ENCODE measurements at regions not wholly inside any gene's neighbourhood (a gene's known extent, or its start where the extent isn't known, plus 50 kb on each side); places are given as distances from the start of the nearest gene placed in this dataset.

DNA sequence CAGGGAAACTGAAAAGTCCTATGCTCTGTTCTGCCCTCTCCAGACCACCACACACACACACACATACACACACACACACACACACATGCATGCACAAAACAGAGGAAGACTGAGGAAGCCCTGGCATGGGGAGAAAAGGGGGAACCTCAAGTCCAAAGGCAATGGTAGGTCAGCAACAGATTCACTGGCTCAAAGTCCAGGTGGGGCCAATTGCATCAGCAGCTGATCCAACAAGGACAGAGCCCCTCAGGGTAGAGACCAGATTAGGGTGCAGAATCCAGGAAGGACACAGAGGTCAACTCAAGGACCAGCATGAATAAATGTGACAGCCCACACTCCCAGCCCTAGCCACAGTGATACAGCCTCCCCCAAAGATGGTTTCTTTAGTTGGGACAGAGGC lies 425.0 kb upstream of the SOX5 start:
- TF ChIP-seq, protein P1, sequence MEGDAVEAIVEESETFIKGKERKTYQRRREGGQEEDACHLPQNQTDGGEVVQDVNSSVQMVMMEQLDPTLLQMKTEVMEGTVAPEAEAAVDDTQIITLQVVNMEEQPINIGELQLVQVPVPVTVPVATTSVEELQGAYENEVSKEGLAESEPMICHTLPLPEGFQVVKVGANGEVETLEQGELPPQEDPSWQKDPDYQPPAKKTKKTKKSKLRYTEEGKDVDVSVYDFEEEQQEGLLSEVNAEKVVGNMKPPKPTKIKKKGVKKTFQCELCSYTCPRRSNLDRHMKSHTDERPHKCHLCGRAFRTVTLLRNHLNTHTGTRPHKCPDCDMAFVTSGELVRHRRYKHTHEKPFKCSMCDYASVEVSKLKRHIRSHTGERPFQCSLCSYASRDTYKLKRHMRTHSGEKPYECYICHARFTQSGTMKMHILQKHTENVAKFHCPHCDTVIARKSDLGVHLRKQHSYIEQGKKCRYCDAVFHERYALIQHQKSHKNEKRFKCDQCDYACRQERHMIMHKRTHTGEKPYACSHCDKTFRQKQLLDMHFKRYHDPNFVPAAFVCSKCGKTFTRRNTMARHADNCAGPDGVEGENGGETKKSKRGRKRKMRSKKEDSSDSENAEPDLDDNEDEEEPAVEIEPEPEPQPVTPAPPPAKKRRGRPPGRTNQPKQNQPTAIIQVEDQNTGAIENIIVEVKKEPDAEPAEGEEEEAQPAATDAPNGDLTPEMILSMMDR (IDR thresholded peaks at IDR 0.05), result no peak
- ATAC-seq (no peak), DNase-seq (no peak)
- CTCF ChIA-PET, result interaction anchor here (0.7 kb wide), 1 partner anchor 9 kb away, joined by 3 read pairs; no protein-coding TSS in a partner anchor
- intact Hi-C loops (cut with micrococcal nuclease), result no loop called here
- H3K27ac Mint-ChIP-seq, result no peak overlapping the region
- no peaks in the 10 kb centered on the region for H3K27me3 Mint-ChIP-seq
- H3K9me3 Mint-ChIP-seq, result no peaks in the 10 kb centered on the region
- no peak overlapping the region for H3K4me3 Mint-ChIP-seq
- POLR2A ChIA-PET, result no interaction called here
- H3K4me1 Mint-ChIP-seq (ENCODE audit: low read depth), result no peaks in the 10 kb centered on the region
- H3K36me3 Mint-ChIP-seq (ENCODE audit: low read depth), result no peaks in the 10 kb centered on the region

DNA sequence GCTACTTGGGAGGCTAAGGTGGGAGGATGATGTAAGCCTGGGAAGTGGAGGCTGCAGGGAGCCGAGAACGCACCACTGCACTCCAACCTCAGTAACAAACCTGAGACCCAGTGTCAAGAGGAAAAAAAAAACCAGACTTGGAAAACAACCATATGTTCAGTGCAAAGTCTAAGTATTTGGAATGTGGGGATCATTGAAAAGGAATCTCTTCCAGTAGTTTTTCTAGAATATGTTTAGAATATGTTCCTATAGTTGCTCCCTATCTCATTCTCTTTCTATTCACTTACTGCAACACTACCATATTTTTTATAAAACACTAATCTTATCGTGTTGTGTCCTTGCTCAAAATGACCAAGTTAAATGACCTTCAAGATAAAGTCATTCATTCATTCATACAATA lies 423.5 kb upstream of the SOX5 start:
- Mint-ChIP-seq H3K9me3 (no peaks in the 10 kb centered on the region), H3K36me3 (ENCODE audit: low read depth) (no peaks in the 10 kb centered on the region), H3K4me3 (no peak overlapping the region), H3K27me3 (no peaks in the 10 kb centered on the region), H3K27ac (no peak overlapping the region), H3K4me1 (ENCODE audit: low read depth) (no peaks in the 10 kb centered on the region)
- CTCF ChIA-PET, result no interaction called here
- POLR2A ChIA-PET, result no interaction called here
- intact Hi-C loops (cut with micrococcal nuclease), result no loop called here
- TF ChIP-seq, protein P1 (IDR thresholded peaks at IDR 0.05), result no peak
- ATAC-seq (no peak), DNase-seq (no peak)

DNA sequence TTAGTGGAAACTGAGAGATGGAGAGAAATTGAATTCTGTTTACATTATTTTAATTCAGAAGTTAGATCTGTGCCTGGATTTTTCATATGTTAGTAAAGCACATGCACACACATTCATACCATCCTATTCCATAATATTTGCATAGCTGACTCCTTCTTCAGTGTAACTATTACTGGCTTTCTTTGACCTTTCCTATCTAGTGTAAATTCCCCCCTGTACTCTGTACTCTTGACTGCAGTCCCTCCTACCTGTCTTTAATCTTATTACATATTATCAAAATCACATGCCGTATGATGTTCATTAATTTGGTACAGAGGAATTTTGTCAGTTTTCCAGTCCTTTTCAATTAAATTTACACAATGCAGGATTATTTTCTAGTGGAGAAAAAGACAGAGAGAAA lies 417.0 kb upstream of the SOX5 start:
- POLR2A ChIA-PET, result no interaction called here
- Mint-ChIP-seq H3K9me3 (no peaks in the 10 kb centered on the region), H3K27ac (no peak overlapping the region), H3K27me3 (no peaks in the 10 kb centered on the region), H3K4me1 (ENCODE audit: low read depth) (no peaks in the 10 kb centered on the region), H3K4me3 (no peak overlapping the region), H3K36me3 (ENCODE audit: low read depth) (no peaks in the 10 kb centered on the region)
- ATAC-seq (no peak), DNase-seq (no peak)
- TF ChIP-seq, protein P1 (IDR thresholded peaks at IDR 0.05), result no peak
- CTCF ChIA-PET, result no interaction called here
- intact Hi-C loops (cut with micrococcal nuclease), result no loop called here

DNA sequence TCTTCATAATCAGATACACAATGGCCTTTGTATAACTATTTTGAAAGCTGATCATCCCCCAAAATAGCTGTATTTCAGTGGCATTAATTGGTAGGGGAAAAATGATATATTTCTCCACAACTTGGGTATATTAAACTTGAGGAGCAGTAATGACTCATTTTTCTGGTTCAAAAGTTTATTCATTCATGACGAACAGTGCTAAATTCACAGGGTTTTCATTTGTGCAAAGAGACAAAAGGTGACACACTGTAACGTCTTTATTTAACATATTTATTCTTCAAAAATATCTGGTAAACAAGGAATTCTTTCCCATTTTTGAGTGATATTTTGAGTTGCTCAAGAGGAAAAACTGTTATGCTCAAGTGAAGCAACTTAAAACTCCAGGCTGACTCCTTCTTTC lies 415.5 kb upstream of the SOX5 start:
- H3K27ac Mint-ChIP-seq, result no peak overlapping the region
- ATAC-seq (no peak), DNase-seq (no peak)
- intact Hi-C loops (cut with micrococcal nuclease), result no loop called here
- CTCF ChIA-PET, result interaction anchor here (0.8 kb wide), 1 partner anchor 9 kb away, joined by 3 read pairs; no protein-coding TSS in a partner anchor
- H3K9me3 Mint-ChIP-seq, result no peaks in the 10 kb centered on the region
- TF ChIP-seq, protein P1 (IDR thresholded peaks at IDR 0.05), result no peak
- H3K4me1 Mint-ChIP-seq (ENCODE audit: low read depth), result no peaks in the 10 kb centered on the region
- no peaks in the 10 kb centered on the region for H3K36me3 Mint-ChIP-seq (ENCODE audit: low read depth)
- H3K4me3 Mint-ChIP-seq, result no peak overlapping the region
- POLR2A ChIA-PET, result no interaction called here
- no peaks in the 10 kb centered on the region for H3K27me3 Mint-ChIP-seq

DNA sequence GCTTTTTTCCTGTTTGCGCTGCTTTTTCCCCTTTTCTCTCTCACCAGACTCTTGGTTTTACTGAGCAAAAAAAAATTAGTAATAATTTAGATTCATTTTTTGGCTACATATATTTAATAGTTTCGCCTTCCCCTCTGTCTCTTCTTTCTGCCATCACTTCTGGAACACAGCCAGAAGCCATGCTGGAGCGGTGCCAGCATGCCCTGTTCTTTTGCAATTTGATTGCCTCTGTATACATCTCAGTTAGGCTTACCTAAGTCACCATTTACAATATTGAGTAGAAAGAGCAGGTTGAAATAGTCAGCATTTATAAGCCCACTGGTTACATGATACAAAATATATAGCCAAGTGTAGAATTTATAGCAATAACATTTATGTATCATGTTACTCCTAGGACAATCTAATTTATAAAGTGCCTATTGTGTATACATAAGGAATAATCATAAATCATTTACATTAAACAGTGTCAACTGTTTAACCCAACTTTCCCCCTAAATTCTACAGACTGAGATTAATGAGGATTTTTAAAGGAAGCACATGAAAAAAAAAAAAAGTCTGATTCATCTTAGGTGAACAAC lies 413.8 kb upstream of the SOX5 start:
- DNase-seq (no peak), ATAC-seq (no peak)
- Mint-ChIP-seq H3K27me3 (no peaks in the 10 kb centered on the region), H3K9me3 (no peaks in the 10 kb centered on the region), H3K27ac (no peak overlapping the region), H3K4me1 (ENCODE audit: low read depth) (no peaks in the 10 kb centered on the region), H3K4me3 (no peak overlapping the region), H3K36me3 (ENCODE audit: low read depth) (no peaks in the 10 kb centered on the region)
- ChIA-PET CTCF (no interaction called here), POLR2A (no interaction called here)
- intact Hi-C loops (cut with micrococcal nuclease), result no loop called here
- TF ChIP-seq, protein P1 (IDR thresholded peaks at IDR 0.05), result no peak
